SK-N-SH (cell line): ENCODE measurements at regions not wholly inside any gene's neighbourhood (a gene's known extent, or its start where the extent isn't known, plus 50 kb on each side); places are given as distances from the start of the nearest gene placed in this dataset.

Experiments
- CTCF ChIA-PET: fragments of 300-600, 350-600 bp; formaldehyde crosslinking; extraction: SDS; loops from one replicate; lab custom pipeline; 2021; lab: Yijun Ruan, JAX
- POLR2A ChIA-PET: fragments of 350-600 bp; sonication (Branson Sonifier 250); formaldehyde crosslinking; extraction: SDS; loops from one replicate; lab custom pipeline; 2020; ENCODE audit warnings: antibody characterized with exemption, inconsistent platforms; lab: Yijun Ruan, JAX
- DNase-seq: peaks from one replicate; pipeline ENCODE4 v3.0.0; 2012
- H2AFZ ChIP-seq: fragments of 200-600 bp; sonication (generic); 2 replicates; pipeline ENCODE4 v1.8.1; 2016; ENCODE audit warnings: antibody characterized with exemption, mild to moderate bottlenecking, low read depth
- H3F3A ChIP-seq: fragments of 200-600 bp; sonication (generic); replicated peaks from 2 replicates; pipeline ENCODE3; 2016; ENCODE audit warnings: antibody characterized with exemption, mild to moderate bottlenecking; ENCODE audit not compliant: insufficient read depth
- H3K27ac ChIP-seq, 2 experiments: fragments of 200-500 bp in 1 of 2; fragments of 200-600 bp in 1 of 2; sonication (Bioruptor generic) in 1 of 2; sonication (generic), shearing (Covaris generic) in 1 of 2; 2 replicates each; pipeline versions ENCODE4 v1.5.1 to v1.6.1; 2014 to 2016; ENCODE audit warnings: low read depth in 2 of 2, inconsistent platforms in 1 of 2, low read length in 1 of 2, mild to moderate bottlenecking in 1 of 2, mixed read lengths in 1 of 2
- H3K27me3 ChIP-seq: fragments of 200-600 bp; sonication (generic), shearing (Covaris generic); 2 replicates; pipeline ENCODE4 v1.6.1; 2016; ENCODE audit warnings: mixed run types; ENCODE audit not compliant: insufficient read depth
- H3K36me3 ChIP-seq, 2 experiments: fragments of 200-500 bp in 1 of 2; fragments of 200-600 bp in 1 of 2; sonication (Bioruptor generic) in 1 of 2; sonication (generic) in 1 of 2; replicated peaks in 1 of 2; 2 replicates each; pipeline versions ENCODE3 to v1.5.1; 2014 to 2016; ENCODE audit warnings: low read length in 1 of 2, mild to moderate bottlenecking in 1 of 2; ENCODE audit not compliant: insufficient read depth in 2 of 2, control insufficient read depth in 1 of 2
- H3K4me1 ChIP-seq, 2 experiments: fragments of 200-500 bp in 1 of 2; fragments of 200-600 bp in 1 of 2; sonication (Bioruptor generic) in 1 of 2; sonication (generic), shearing (Covaris generic) in 1 of 2; 2 replicates each; pipeline versions ENCODE4 v1.5.1 to v1.6.1; 2014 to 2016; ENCODE audit warnings: low read depth in 1 of 2, low read length in 1 of 2, mixed run types in 1 of 2; ENCODE audit not compliant: insufficient read depth in 2 of 2, control insufficient read depth in 1 of 2
- H3K4me2 ChIP-seq: fragments of 200-600 bp; sonication (generic), shearing (Covaris generic); 2 replicates; pipeline ENCODE4 v1.6.1; 2017; ENCODE audit warnings: mixed run types
- H3K4me3 ChIP-seq, 2 experiments: fragments of 200-500 bp in 1 of 2; fragments of 200-600 bp in 1 of 2; sonication (Bioruptor generic) in 1 of 2; sonication (generic), shearing (Covaris generic) in 1 of 2; 2 replicates each; pipeline versions ENCODE4 v1.5.1 to v1.8.1; 2014 to 2016; ENCODE audit warnings: low read depth in 2 of 2, inconsistent platforms in 1 of 2, low read length in 1 of 2, mild to moderate bottlenecking in 1 of 2, mixed read lengths in 1 of 2, moderate library complexity in 1 of 2
- H3K79me2 ChIP-seq: fragments of 200-600 bp; sonication (generic); 2 replicates; pipeline ENCODE4 v1.8.1; 2017; ENCODE audit warnings: mild to moderate bottlenecking; ENCODE audit not compliant: insufficient read depth
- H3K9ac ChIP-seq: fragments of 200-600 bp; sonication (generic); 2 replicates; pipeline ENCODE4 v1.6.1; 2017; ENCODE audit warnings: mixed run types
- H3K9me2 ChIP-seq: fragments of 200-600 bp; sonication (generic); 2 replicates; pipeline ENCODE4 v1.6.1; 2017; ENCODE audit warnings: mixed run types
- H3K9me3 ChIP-seq: fragments of 200-600 bp; sonication (generic); 2 replicates; pipeline ENCODE4 v1.6.1; 2017; ENCODE audit warnings: mixed run types, mild to moderate bottlenecking, moderate library complexity
- H4K20me1 ChIP-seq: fragments of 200-600 bp; sonication (generic); 2 replicates; pipeline ENCODE4 v1.6.1; 2017; ENCODE audit warnings: mild to moderate bottlenecking, mixed run types; ENCODE audit not compliant: insufficient read depth
- CHD2 ChIP-seq: fragments of 150-350 bp; IDR thresholded peaks from 2 replicates; pipeline ENCODE4 v1.6.1; 2018; ENCODE audit warnings: low read length; ENCODE audit not compliant: partially characterized antibody
- EP300 ChIP-seq, 2 experiments: IDR thresholded peaks; 2 replicates each; pipeline versions ENCODE4 v1.4.0 to v1.6.1; 2012; ENCODE audit warnings: borderline replicate concordance in 1 of 2, low read depth in 1 of 2, low read length in 1 of 2
- FOXJ3 ChIP-seq: sonication (generic); formaldehyde crosslinking; IDR thresholded peaks from 2 replicates; pipeline ENCODE4 v1.5.1; 2020; ENCODE audit warnings: mild to moderate bottlenecking, missing genetic modification reagents
- FOXM1 ChIP-seq: IDR thresholded peaks from 2 replicates; pipeline ENCODE4 v1.4.0; 2012; ENCODE audit warnings: low read depth, mild to moderate bottlenecking
- GABPA ChIP-seq: IDR thresholded peaks from 2 replicates; pipeline ENCODE4 v1.4.0; 2012; ENCODE audit warnings: low read depth, mild to moderate bottlenecking
- MEF2A ChIP-seq: IDR thresholded peaks from 2 replicates; pipeline ENCODE4 v1.4.0; 2012; ENCODE audit warnings: low read depth, borderline replicate concordance
- NFIC ChIP-seq: IDR thresholded peaks from 2 replicates; pipeline ENCODE4 v1.4.0; 2012; ENCODE audit warnings: borderline replicate concordance
- RAD21 ChIP-seq: IDR thresholded peaks from 2 replicates; pipeline ENCODE4 v1.6.1; 2012; ENCODE audit warnings: mild to moderate bottlenecking, low read length
- RCOR1 ChIP-seq: fragments of 150-350 bp; IDR thresholded peaks from 2 replicates; pipeline ENCODE4 v1.6.1; 2017; ENCODE audit warnings: antibody characterized with exemption, low read length
- RFX5 ChIP-seq: IDR thresholded peaks from 2 replicates; pipeline ENCODE4 v1.6.1; 2012; ENCODE audit warnings: mild to moderate bottlenecking, improper control_type of control experiment, low read length
- RXRA ChIP-seq: IDR thresholded peaks from 2 replicates; pipeline ENCODE4 v1.4.0; 2012; ENCODE audit warnings: low read depth, mild to moderate bottlenecking, borderline replicate concordance
- WGBS: methylation state at CpG from one replicate; pipeline ENCODE4 v1.1.6; 2017; ENCODE audit warnings: low lambda C conversion rate; 5-methylcytosine and 5-hydroxymethylcytosine counted together
- TF ChIP-seq, protein P1 (sequence below): IDR thresholded peaks from 2 replicates; pipeline ENCODE4 v1.4.0; 2012; ENCODE audit warnings: low read depth, borderline replicate concordance
- TF ChIP-seq, protein P2 (sequence below): IDR thresholded peaks from 2 replicates; pipeline ENCODE4 v1.6.1; 2012; ENCODE audit warnings: mild to moderate bottlenecking, low read depth, low read length, moderate library complexity
- TF ChIP-seq, protein P3 (sequence below): IDR thresholded peaks from 2 replicates; pipeline ENCODE4 v1.4.0; 2012; ENCODE audit warnings: low read depth, borderline replicate concordance
- TF ChIP-seq, protein P4 (sequence below): fragments of 200-600 bp; sonication (generic); IDR thresholded peaks from 2 replicates; pipeline ENCODE4 v1.6.1; 2017; ENCODE audit warnings: antibody characterized with exemption, mild to moderate bottlenecking, moderate library complexity

DNA sequence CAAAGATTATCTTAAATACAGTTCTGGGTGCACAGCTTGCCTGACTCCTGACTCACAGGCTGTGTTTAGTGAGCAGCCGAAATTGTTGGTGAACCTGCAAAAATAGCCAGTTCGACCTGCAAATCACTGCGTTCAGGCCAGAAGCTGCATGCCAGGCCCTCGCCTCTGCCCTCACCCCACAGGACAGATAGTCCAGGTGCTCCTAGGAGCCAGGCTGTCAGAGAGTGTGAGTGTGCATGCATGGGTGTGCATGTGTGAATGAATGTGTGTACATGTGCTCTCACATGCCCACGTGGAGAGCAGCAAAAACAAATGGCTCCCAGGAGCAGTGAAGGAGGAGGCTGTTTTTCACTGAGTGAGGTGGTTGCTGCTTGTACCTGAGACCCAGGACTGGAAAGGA lies 131.8 kb downstream of the ABCC12 start:
- no peak overlapping the region for H3K4me3 ChIP-seq
- H3K4me2 ChIP-seq, result no peak overlapping the region
- TF ChIP-seq, protein P1, sequence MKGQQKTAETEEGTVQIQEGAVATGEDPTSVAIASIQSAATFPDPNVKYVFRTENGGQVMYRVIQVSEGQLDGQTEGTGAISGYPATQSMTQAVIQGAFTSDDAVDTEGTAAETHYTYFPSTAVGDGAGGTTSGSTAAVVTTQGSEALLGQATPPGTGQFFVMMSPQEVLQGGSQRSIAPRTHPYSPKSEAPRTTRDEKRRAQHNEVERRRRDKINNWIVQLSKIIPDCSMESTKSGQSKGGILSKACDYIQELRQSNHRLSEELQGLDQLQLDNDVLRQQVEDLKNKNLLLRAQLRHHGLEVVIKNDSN, result no peak
- no peak for TF ChIP-seq RAD21
- no peak for TF ChIP-seq GABPA
- TF ChIP-seq, protein P2, sequence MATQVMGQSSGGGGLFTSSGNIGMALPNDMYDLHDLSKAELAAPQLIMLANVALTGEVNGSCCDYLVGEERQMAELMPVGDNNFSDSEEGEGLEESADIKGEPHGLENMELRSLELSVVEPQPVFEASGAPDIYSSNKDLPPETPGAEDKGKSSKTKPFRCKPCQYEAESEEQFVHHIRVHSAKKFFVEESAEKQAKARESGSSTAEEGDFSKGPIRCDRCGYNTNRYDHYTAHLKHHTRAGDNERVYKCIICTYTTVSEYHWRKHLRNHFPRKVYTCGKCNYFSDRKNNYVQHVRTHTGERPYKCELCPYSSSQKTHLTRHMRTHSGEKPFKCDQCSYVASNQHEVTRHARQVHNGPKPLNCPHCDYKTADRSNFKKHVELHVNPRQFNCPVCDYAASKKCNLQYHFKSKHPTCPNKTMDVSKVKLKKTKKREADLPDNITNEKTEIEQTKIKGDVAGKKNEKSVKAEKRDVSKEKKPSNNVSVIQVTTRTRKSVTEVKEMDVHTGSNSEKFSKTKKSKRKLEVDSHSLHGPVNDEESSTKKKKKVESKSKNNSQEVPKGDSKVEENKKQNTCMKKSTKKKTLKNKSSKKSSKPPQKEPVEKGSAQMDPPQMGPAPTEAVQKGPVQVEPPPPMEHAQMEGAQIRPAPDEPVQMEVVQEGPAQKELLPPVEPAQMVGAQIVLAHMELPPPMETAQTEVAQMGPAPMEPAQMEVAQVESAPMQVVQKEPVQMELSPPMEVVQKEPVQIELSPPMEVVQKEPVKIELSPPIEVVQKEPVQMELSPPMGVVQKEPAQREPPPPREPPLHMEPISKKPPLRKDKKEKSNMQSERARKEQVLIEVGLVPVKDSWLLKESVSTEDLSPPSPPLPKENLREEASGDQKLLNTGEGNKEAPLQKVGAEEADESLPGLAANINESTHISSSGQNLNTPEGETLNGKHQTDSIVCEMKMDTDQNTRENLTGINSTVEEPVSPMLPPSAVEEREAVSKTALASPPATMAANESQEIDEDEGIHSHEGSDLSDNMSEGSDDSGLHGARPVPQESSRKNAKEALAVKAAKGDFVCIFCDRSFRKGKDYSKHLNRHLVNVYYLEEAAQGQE, result no peak
- TF ChIP-seq, protein P3, sequence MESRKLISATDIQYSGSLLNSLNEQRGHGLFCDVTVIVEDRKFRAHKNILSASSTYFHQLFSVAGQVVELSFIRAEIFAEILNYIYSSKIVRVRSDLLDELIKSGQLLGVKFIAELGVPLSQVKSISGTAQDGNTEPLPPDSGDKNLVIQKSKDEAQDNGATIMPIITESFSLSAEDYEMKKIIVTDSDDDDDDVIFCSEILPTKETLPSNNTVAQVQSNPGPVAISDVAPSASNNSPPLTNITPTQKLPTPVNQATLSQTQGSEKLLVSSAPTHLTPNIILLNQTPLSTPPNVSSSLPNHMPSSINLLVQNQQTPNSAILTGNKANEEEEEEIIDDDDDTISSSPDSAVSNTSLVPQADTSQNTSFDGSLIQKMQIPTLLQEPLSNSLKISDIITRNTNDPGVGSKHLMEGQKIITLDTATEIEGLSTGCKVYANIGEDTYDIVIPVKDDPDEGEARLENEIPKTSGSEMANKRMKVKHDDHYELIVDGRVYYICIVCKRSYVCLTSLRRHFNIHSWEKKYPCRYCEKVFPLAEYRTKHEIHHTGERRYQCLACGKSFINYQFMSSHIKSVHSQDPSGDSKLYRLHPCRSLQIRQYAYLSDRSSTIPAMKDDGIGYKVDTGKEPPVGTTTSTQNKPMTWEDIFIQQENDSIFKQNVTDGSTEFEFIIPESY, result no peak
- no peak for TF ChIP-seq NFIC
- TF ChIP-seq FOXJ3 (CRISPR knock-in tag), result no peak
- no peak for TF ChIP-seq CHD2
- no peak for TF ChIP-seq RFX5
- no peak for TF ChIP-seq FOXM1
- no peak for TF ChIP-seq RXRA
- no peak for TF ChIP-seq EP300 (IDR thresholded peaks at IDR 0.05; ENCODE audit: borderline replicate concordance in 1 of 2, low read depth in 1 of 2, low read length in 1 of 2)
- TF ChIP-seq MEF2A, result no peak
- no peak for TF ChIP-seq RCOR1
- TF ChIP-seq, protein P4, sequence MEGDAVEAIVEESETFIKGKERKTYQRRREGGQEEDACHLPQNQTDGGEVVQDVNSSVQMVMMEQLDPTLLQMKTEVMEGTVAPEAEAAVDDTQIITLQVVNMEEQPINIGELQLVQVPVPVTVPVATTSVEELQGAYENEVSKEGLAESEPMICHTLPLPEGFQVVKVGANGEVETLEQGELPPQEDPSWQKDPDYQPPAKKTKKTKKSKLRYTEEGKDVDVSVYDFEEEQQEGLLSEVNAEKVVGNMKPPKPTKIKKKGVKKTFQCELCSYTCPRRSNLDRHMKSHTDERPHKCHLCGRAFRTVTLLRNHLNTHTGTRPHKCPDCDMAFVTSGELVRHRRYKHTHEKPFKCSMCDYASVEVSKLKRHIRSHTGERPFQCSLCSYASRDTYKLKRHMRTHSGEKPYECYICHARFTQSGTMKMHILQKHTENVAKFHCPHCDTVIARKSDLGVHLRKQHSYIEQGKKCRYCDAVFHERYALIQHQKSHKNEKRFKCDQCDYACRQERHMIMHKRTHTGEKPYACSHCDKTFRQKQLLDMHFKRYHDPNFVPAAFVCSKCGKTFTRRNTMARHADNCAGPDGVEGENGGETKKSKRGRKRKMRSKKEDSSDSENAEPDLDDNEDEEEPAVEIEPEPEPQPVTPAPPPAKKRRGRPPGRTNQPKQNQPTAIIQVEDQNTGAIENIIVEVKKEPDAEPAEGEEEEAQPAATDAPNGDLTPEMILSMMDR, result no peak
- POLR2A ChIA-PET, result no interaction called here
- WGBS, result 35% methylated on average over 5 of the region's 5 CpGs
- H3K27me3 ChIP-seq, result no peaks in the 10 kb centered on the region; the same call in 1 of the 2 replicates
- H3K79me2 ChIP-seq, result no peaks in the 10 kb centered on the region
- CTCF ChIA-PET, result no interaction called here
- no peaks in the 10 kb centered on the region for H3F3A ChIP-seq
- no peaks in the 10 kb centered on the region for H4K20me1 ChIP-seq
- no peak overlapping the region for H2AFZ ChIP-seq
- H3K4me1 ChIP-seq, result no peaks in the 10 kb centered on the region
- H3K9me2 ChIP-seq, result no peaks in the 10 kb centered on the region
- H3K9ac ChIP-seq, result no peak overlapping the region
- no peaks in the 10 kb centered on the region for H3K9me3 ChIP-seq
- H3K36me3 ChIP-seq, result no peaks in the 10 kb centered on the region
- no peak for DNase-seq
- no peak overlapping the region for H3K27ac ChIP-seq
